ENCODE measurements at regions not wholly inside any gene's neighbourhood (a gene's known extent, or its start where the extent isn't known, plus 50 kb on each side); places are given as distances from the start of the nearest gene placed in this dataset.

GRCh38 chr16:72264771-72265170 is 92.8 kb upstream of the PMFBP1 start:
- TF ChIP-seq EZH2 (IDR thresholded peaks at IDR 0.05; ENCODE audit: low read length, missing control alignments) (no peak), CTCF (conservative IDR thresholded peaks at IDR 0.05 in 1 of 2, IDR thresholded peaks at IDR 0.05 in 1 of 2; ENCODE audit: low read depth in 1 of 2, low read length in 2 of 2) (no peak)

DNA sequence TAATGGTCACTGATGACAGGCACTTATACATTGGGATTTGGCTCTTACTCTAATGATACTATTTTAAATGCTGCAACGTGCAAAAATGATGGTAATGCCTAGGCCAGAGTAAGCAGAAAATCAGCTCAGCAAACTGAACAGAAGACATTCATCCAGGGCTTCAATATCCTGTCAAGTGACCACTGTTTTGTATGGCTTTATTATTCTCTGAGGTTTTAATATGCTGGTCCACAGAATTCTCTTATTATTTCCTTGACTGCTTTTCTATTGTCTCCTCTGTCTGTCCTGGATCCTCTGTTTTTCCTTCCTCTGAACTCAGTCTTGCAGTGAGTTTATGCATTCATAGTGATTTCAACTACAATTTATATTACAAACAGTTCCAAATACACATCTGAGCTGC is 90.8 kb upstream of the PMFBP1 start:
- no peak overlapping the region for H2AFZ ChIP-seq (ENCODE audit: low read length)
- no peak for DNase-seq (ENCODE audit: low read depth in 2 of 2)
- no peaks in the 10 kb centered on the region for H3K9me3 ChIP-seq (ENCODE audit: control insufficient read depth, insufficient read depth, low read depth, low read length)
- no peak overlapping the region for H3K4me3 ChIP-seq (replicated peaks in 1 of 4; ENCODE audit: control extremely low read depth in 1 of 4, insufficient read depth in 1 of 4, low read depth in 3 of 4, low read length in 4 of 4)
- H3K27me3 ChIP-seq (ENCODE audit: control insufficient read depth, insufficient read depth, low read length), result no peaks in the 10 kb centered on the region
- H3K36me3 ChIP-seq (ENCODE audit: control insufficient read depth, insufficient read depth, low read length), result no peaks in the 10 kb centered on the region
- no peak overlapping the region for H3K4me2 ChIP-seq (ENCODE audit: extremely low read depth, insufficient read depth, low read length)
- no peaks in the 10 kb centered on the region for H3K79me2 ChIP-seq (ENCODE audit: control insufficient read depth, insufficient read depth, low read length)
- no peaks in the 10 kb centered on the region for H4K20me1 ChIP-seq (ENCODE audit: control insufficient read depth, extremely low read depth, insufficient read depth, low read length)
- H3K4me1 ChIP-seq (ENCODE audit: control insufficient read depth, extremely low read depth, insufficient read depth, low read length), result no peaks in the 10 kb centered on the region
- TF ChIP-seq CTCF (conservative IDR thresholded peaks at IDR 0.05 in 1 of 2, IDR thresholded peaks at IDR 0.05 in 1 of 2; ENCODE audit: low read depth in 1 of 2, low read length in 2 of 2) (no peak), EZH2 (IDR thresholded peaks at IDR 0.05; ENCODE audit: low read length, missing control alignments) (no peak)
- no peak overlapping the region for H3K27ac ChIP-seq (ENCODE audit: insufficient read depth, low read length)
- H3K9ac ChIP-seq (ENCODE audit: insufficient read depth, low read length), result no peak overlapping the region

More at GRCh38 chr16:72264771-72265170, 92.8 kb upstream of the PMFBP1 start:
- Histone ChIP-seq H3K4me2 (ENCODE audit: extremely low read depth, insufficient read depth, low read length) (no peak overlapping the region), H3K27ac (ENCODE audit: insufficient read depth, low read length) (no peak overlapping the region), H3K9ac (ENCODE audit: insufficient read depth, low read length) (no peak overlapping the region), H4K20me1 (ENCODE audit: control insufficient read depth, extremely low read depth, insufficient read depth, low read length) (no peaks in the 10 kb centered on the region), H3K4me1 (ENCODE audit: control insufficient read depth, extremely low read depth, insufficient read depth, low read length) (no peaks in the 10 kb centered on the region), H3K36me3 (ENCODE audit: control insufficient read depth, insufficient read depth, low read length) (no peaks in the 10 kb centered on the region), H3K79me2 (ENCODE audit: control insufficient read depth, insufficient read depth, low read length) (no peaks in the 10 kb centered on the region), H3K4me3 (replicated peaks in 1 of 4; ENCODE audit: control extremely low read depth in 1 of 4, insufficient read depth in 1 of 4, low read depth in 3 of 4, low read length in 4 of 4) (no peak overlapping the region), H3K9me3 (ENCODE audit: control insufficient read depth, insufficient read depth, low read depth, low read length) (no peaks in the 10 kb centered on the region), H3K27me3 (ENCODE audit: control insufficient read depth, insufficient read depth, low read length) (no peaks in the 10 kb centered on the region), H2AFZ (ENCODE audit: low read length) (no peak overlapping the region)
- DNase-seq (ENCODE audit: low read depth in 2 of 2), result no peak

- H3K36me3 ChIP-seq (ENCODE audit: control insufficient read depth, insufficient read depth, low read length), result no peaks in the 10 kb centered on the region
- no peaks in the 10 kb centered on the region for H3K9me3 ChIP-seq (ENCODE audit: control insufficient read depth, insufficient read depth, low read depth, low read length)
- H3K79me2 ChIP-seq (ENCODE audit: control insufficient read depth, insufficient read depth, low read length), result no peaks in the 10 kb centered on the region
- no peak for DNase-seq (ENCODE audit: low read depth in 2 of 2)
- peaks cover 6% of the 10 kb centered on the region for H3K4me1 ChIP-seq (ENCODE audit: control insufficient read depth, extremely low read depth, insufficient read depth, low read length)
- H4K20me1 ChIP-seq (ENCODE audit: control insufficient read depth, extremely low read depth, insufficient read depth, low read length), result no peaks in the 10 kb centered on the region
- no peak overlapping the region for H3K9ac ChIP-seq (ENCODE audit: insufficient read depth, low read length)
- H3K27ac ChIP-seq (ENCODE audit: insufficient read depth, low read length), result no peak overlapping the region
- H3K4me2 ChIP-seq (ENCODE audit: extremely low read depth, insufficient read depth, low read length), result no peak overlapping the region
- H2AFZ ChIP-seq (ENCODE audit: low read length), result no peak overlapping the region
- TF ChIP-seq EZH2 (IDR thresholded peaks at IDR 0.05; ENCODE audit: low read length, missing control alignments) (no peak), CTCF (conservative IDR thresholded peaks at IDR 0.05 in 1 of 2, IDR thresholded peaks at IDR 0.05 in 1 of 2; ENCODE audit: low read depth in 1 of 2, low read length in 2 of 2) (no peak)
- no peak overlapping the region for H3K4me3 ChIP-seq (replicated peaks in 1 of 4; ENCODE audit: control extremely low read depth in 1 of 4, insufficient read depth in 1 of 4, low read depth in 3 of 4, low read length in 4 of 4)
- H3K27me3 ChIP-seq (ENCODE audit: control insufficient read depth, insufficient read depth, low read length), result no peaks in the 10 kb centered on the region
Measured at GRCh38 chr16:72261127-72261526, 89.2 kb upstream of the PMFBP1 start.

All from fibroblast of lung (primary cell).